Cardiac fibroblast (primary cell): ENCODE measurements at regions not wholly inside any gene's neighbourhood (a gene's known extent, or its start where the extent isn't known, plus 50 kb on each side); places are given as distances from the start of the nearest gene placed in this dataset.
A peak's percentile ranks its signal among the peaks of the same experiment; 100 is the strongest.
"Not testable (repeated sequence)": the region's sequence is repeated elsewhere in the genome, so short reads cannot be mapped to it uniquely, and the experiment has no call there.

Experiments
- DNase-seq, 2 donors: peaks; one replicate each; pipeline versions ENCODE4 v3.0.0 to v3.0.0-alpha.2; 2010; ENCODE audit warnings: low read depth in 2 of 2
- H3K4me3 ChIP-seq, 2 donors: replicated peaks in 1 of 2; 1 replicate in 1 of 2; 2 replicates in 1 of 2; pipeline ENCODE4 v1.5.1; 2011; ENCODE audit warnings: low read depth in 2 of 2, low read length in 2 of 2, mild to moderate bottlenecking in 2 of 2, moderate library complexity in 1 of 2
- TF ChIP-seq, protein P1 (sequence below): IDR thresholded peaks from one replicate; pipeline ENCODE4 v1.5.1; 2011; ENCODE audit warnings: low read depth, mild to moderate bottlenecking, low read length, inconsistent platforms

- no peak overlapping the region for H3K4me3 ChIP-seq
- no peak for DNase-seq
- TF ChIP-seq, protein P1, sequence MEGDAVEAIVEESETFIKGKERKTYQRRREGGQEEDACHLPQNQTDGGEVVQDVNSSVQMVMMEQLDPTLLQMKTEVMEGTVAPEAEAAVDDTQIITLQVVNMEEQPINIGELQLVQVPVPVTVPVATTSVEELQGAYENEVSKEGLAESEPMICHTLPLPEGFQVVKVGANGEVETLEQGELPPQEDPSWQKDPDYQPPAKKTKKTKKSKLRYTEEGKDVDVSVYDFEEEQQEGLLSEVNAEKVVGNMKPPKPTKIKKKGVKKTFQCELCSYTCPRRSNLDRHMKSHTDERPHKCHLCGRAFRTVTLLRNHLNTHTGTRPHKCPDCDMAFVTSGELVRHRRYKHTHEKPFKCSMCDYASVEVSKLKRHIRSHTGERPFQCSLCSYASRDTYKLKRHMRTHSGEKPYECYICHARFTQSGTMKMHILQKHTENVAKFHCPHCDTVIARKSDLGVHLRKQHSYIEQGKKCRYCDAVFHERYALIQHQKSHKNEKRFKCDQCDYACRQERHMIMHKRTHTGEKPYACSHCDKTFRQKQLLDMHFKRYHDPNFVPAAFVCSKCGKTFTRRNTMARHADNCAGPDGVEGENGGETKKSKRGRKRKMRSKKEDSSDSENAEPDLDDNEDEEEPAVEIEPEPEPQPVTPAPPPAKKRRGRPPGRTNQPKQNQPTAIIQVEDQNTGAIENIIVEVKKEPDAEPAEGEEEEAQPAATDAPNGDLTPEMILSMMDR: no peak
Measured at GRCh38 chr2:210966330-210966729, 409.9 kb downstream of the CPS1 start.

- TF ChIP-seq, protein P1: no peak
Measured at GRCh38 chr2:210971431-210971830, 415.0 kb downstream of the CPS1 start.

GRCh38 chr2:210986806-210987205 lies 430.4 kb downstream of the CPS1 start:
- not testable (repeated sequence) for DNase-seq, H3K4me3 ChIP-seq

More at GRCh38 chr2:210971431-210971830, 415.0 kb downstream of the CPS1 start:
- no peak for DNase-seq
- no peak overlapping the region for H3K4me3 ChIP-seq

GRCh38 chr2:210991107-210991506 lies 434.7 kb downstream of the CPS1 start:
- no peak for DNase-seq
- TF ChIP-seq, protein P1: no peak
- no peak overlapping the region for H3K4me3 ChIP-seq

DNA sequence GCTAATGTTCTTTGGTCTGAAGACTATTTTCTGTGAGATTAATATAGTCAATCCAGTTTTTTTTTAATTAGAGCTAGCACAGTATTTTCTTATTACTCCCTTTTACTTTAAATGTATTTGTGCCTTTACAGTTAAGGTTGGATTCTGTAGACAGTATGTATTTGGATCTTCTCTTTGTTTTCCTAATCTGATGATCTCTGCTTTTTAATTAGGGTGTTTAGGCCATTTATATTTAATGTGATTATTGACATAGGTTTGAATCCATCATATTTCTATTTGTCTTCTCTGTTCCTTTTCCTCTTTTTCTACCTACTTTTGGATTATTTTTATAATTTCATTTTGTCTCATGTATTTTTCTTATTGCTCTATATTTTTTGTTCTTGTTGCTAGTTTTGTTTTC lies 437.7 kb downstream of the CPS1 start:
- no peak overlapping the region for H3K4me3 ChIP-seq
- DNase-seq: no peak
- TF ChIP-seq, protein P1: no peak

GRCh38 chr2:210997373-210997772 lies 441.0 kb downstream of the CPS1 start:
- DNase-seq: peak; percentile 6 to 66
- no peak overlapping the region for H3K4me3 ChIP-seq
- TF ChIP-seq, protein P1: no peak

GRCh38 chr2:210998334-210998733 lies 441.9 kb downstream of the CPS1 start:
- no peak overlapping the region for H3K4me3 ChIP-seq
- DNase-seq: no peak
- TF ChIP-seq, protein P1: no peak
